Loucy (cell line): ENCODE measurements at regions not wholly inside any gene's neighbourhood (a gene's known extent, or its start where the extent isn't known, plus 50 kb on each side); places are given as distances from the start of the nearest gene placed in this dataset.
A peak's percentile ranks its signal among the peaks of the same experiment; 100 is the strongest.

Source experiments
- H2AFZ ChIP-seq: fragments of 200-600 bp; sonication (generic); 2 replicates; pipeline ENCODE4 v1.6.0; 2016; ENCODE audit warnings: antibody characterized with exemption, mild to moderate bottlenecking, low read length, moderate library complexity
- H3F3A ChIP-seq: fragments of 200-600 bp; 2 replicates; pipeline ENCODE4 v1.6.0; 2016; ENCODE audit warnings: antibody characterized with exemption, low read depth, mild to moderate bottlenecking
- H3K27me3 ChIP-seq: fragments of 200-600 bp; sonication (generic); 2 replicates; pipeline ENCODE4 v1.6.1; 2014; ENCODE audit warnings: low read length, mild to moderate bottlenecking; ENCODE audit not compliant: insufficient read depth, poor library complexity, severe bottlenecking
- H3K36me3 ChIP-seq: fragments of 200-600 bp; sonication (generic); 2 replicates; pipeline ENCODE4 v1.6.1; 2016; ENCODE audit warnings: low read length; ENCODE audit not compliant: insufficient read depth
- H3K4me1 ChIP-seq: fragments of 200-600 bp; sonication (generic); 2 replicates; pipeline ENCODE4 v1.5.1; 2014; ENCODE audit warnings: low read length, mild to moderate bottlenecking; ENCODE audit not compliant: insufficient read depth, poor library complexity, severe bottlenecking
- H3K4me2 ChIP-seq: fragments of 200-600 bp; sonication (generic); 2 replicates; pipeline ENCODE4 v1.6.0; 2014; ENCODE audit warnings: antibody characterized with exemption, low read length, low read depth, mild to moderate bottlenecking; ENCODE audit not compliant: poor library complexity, severe bottlenecking
- H3K4me3 ChIP-seq: fragments of 200-600 bp; sonication (generic); 2 replicates; pipeline ENCODE4 v1.5.1; 2014; ENCODE audit warnings: low read length, mild to moderate bottlenecking, mixed read lengths; ENCODE audit not compliant: poor library complexity, severe bottlenecking
- H3K79me2 ChIP-seq: fragments of 200-600 bp; sonication (generic); 2 replicates; pipeline ENCODE4 v1.6.1; 2014; ENCODE audit warnings: low read length; ENCODE audit not compliant: insufficient read depth
- H3K9ac ChIP-seq: fragments of 200-600 bp; sonication (generic); 2 replicates; pipeline ENCODE4 v1.6.0; 2014; ENCODE audit warnings: mild to moderate bottlenecking, low read depth, low read length, moderate library complexity; ENCODE audit not compliant: poor library complexity, severe bottlenecking
- H3K9me2 ChIP-seq: fragments of 200-600 bp; sonication (generic); replicated peaks from 2 replicates; pipeline ENCODE4 v1.6.1; 2016; ENCODE audit warnings: low read depth, low read length, mixed read lengths
- H3K9me3 ChIP-seq: fragments of 200-600 bp; sonication (generic); 2 replicates; pipeline ENCODE4 v1.6.1; 2014; ENCODE audit warnings: mild to moderate bottlenecking, antibody characterized with exemption, low read length, low read depth; ENCODE audit not compliant: insufficient read depth
- H4K20me1 ChIP-seq: fragments of 200-600 bp; sonication (generic); 2 replicates; pipeline ENCODE4 v1.6.0; 2014; ENCODE audit warnings: antibody characterized with exemption, low read length, mild to moderate bottlenecking; ENCODE audit not compliant: insufficient read depth, poor library complexity, severe bottlenecking
- CTCF ChIP-seq: fragments of 200-600 bp; sonication (generic); conservative IDR thresholded peaks from 2 replicates; pipeline ENCODE4 v1.5.1; 2014; ENCODE audit warnings: mild to moderate bottlenecking, antibody characterized with exemption, low read length
- EZH2phosphoT487 ChIP-seq: fragments of 200-600 bp; IDR thresholded peaks from 2 replicates; pipeline ENCODE4 v1.6.1; 2018; ENCODE audit warnings: antibody characterized with exemption, mild to moderate bottlenecking, moderate library complexity, borderline replicate concordance

GRCh38 chr11:81717695-81718094, 1016.0 kb downstream of the FAM181B start:
- H3K4me1 ChIP-seq = no peaks in the 10 kb centered on the region
- no peaks in the 10 kb centered on the region for H3F3A ChIP-seq
- no peaks in the 10 kb centered on the region for H3K27me3 ChIP-seq
- no peak overlapping the region for H2AFZ ChIP-seq
- H3K9me2 ChIP-seq = no peaks in the 10 kb centered on the region
- no peaks in the 10 kb centered on the region for H3K36me3 ChIP-seq
- no peaks in the 10 kb centered on the region for H3K9me3 ChIP-seq
- no peaks in the 10 kb centered on the region for H4K20me1 ChIP-seq
- no peak overlapping the region for H3K4me2 ChIP-seq
- H3K9ac ChIP-seq = no peak overlapping the region
- no peaks in the 10 kb centered on the region for H3K79me2 ChIP-seq
- H3K4me3 ChIP-seq = no peak overlapping the region
- TF ChIP-seq EZH2phosphoT487 (no peak), CTCF (no peak)

- no peaks in the 10 kb centered on the region for H3K27me3 ChIP-seq
- H3K4me1 ChIP-seq = no peaks in the 10 kb centered on the region
- no peaks in the 10 kb centered on the region for H3K36me3 ChIP-seq
Observed at GRCh38 chr11:81707881-81708280, 1025.8 kb downstream of the FAM181B start.

GRCh38 chr11:81705283-81705682, 1028.4 kb downstream of the FAM181B start:
- H3K4me3 ChIP-seq = no peak overlapping the region
- H3K79me2 ChIP-seq = no peaks in the 10 kb centered on the region
- no peak overlapping the region for H2AFZ ChIP-seq
- no peaks in the 10 kb centered on the region for H3K9me2 ChIP-seq
- no peak overlapping the region for H3K9ac ChIP-seq
- no peaks in the 10 kb centered on the region for H3K4me1 ChIP-seq
- no peaks in the 10 kb centered on the region for H3F3A ChIP-seq
- no peaks in the 10 kb centered on the region for H3K27me3 ChIP-seq
- H4K20me1 ChIP-seq = no peaks in the 10 kb centered on the region
- H3K4me2 ChIP-seq = no peak overlapping the region
- H3K36me3 ChIP-seq = no peaks in the 10 kb centered on the region
- TF ChIP-seq CTCF (no peak), EZH2phosphoT487 (no peak)
- no peaks in the 10 kb centered on the region for H3K9me3 ChIP-seq

More at GRCh38 chr11:81707881-81708280, 1025.8 kb downstream of the FAM181B start:
- no peaks in the 10 kb centered on the region for H3K79me2 ChIP-seq
- no peaks in the 10 kb centered on the region for H4K20me1 ChIP-seq
- H3K9me3 ChIP-seq = no peaks in the 10 kb centered on the region
- no peak overlapping the region for H3K4me3 ChIP-seq
- no peak overlapping the region for H2AFZ ChIP-seq
- H3K9me2 ChIP-seq = no peaks in the 10 kb centered on the region
- TF ChIP-seq CTCF (peak; percentile 36; the same call in 1 of the 2 replicates), EZH2phosphoT487 (no peak)
- no peaks in the 10 kb centered on the region for H3F3A ChIP-seq
- no peak overlapping the region for H3K4me2 ChIP-seq
- no peak overlapping the region for H3K9ac ChIP-seq
